ENCODE measurements at regions not wholly inside any gene's neighbourhood (a gene's known extent, or its start where the extent isn't known, plus 50 kb on each side); places are given as distances from the start of the nearest gene placed in this dataset.

DNA sequence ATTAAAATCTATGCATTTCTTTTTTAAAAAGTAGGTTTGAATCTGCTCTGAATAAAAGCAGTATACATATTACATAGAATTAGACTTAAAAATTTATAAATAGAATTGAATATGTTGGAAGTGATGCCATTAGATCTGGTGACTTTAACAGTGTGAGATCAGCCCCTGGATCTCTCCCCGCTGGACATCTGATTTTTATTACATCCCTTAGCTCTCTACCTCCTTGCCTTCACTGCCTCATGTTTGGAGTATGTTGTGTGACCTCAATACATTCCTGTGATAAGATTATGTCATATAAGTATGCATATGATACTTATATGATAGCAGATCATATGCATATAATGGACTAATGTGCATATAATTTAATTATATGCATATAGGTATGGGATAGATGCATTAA, 643.4 kb upstream of the NR2F2 start:
- Histone ChIP-seq H3K27me3 (no peaks in the 10 kb centered on the region), H3K4me1 (replicated peaks in 1 of 2) (no peaks in the 10 kb centered on the region), H3K9me3 (replicated peaks in 1 of 3) (no peaks in the 10 kb centered on the region), H3K4me3 (no peak overlapping the region), H3K27ac (no peak overlapping the region), H3K36me3 (replicated peaks in 1 of 2) (no peaks in the 10 kb centered on the region)
- WGBS, 4 donors = 86 to 97% (median 96%) methylated on average over 1 of the region's 1 CpG
- TF ChIP-seq POLR2A (IDR thresholded peaks at IDR 0.05) = no peak
- TF ChIP-seq, protein P1, sequence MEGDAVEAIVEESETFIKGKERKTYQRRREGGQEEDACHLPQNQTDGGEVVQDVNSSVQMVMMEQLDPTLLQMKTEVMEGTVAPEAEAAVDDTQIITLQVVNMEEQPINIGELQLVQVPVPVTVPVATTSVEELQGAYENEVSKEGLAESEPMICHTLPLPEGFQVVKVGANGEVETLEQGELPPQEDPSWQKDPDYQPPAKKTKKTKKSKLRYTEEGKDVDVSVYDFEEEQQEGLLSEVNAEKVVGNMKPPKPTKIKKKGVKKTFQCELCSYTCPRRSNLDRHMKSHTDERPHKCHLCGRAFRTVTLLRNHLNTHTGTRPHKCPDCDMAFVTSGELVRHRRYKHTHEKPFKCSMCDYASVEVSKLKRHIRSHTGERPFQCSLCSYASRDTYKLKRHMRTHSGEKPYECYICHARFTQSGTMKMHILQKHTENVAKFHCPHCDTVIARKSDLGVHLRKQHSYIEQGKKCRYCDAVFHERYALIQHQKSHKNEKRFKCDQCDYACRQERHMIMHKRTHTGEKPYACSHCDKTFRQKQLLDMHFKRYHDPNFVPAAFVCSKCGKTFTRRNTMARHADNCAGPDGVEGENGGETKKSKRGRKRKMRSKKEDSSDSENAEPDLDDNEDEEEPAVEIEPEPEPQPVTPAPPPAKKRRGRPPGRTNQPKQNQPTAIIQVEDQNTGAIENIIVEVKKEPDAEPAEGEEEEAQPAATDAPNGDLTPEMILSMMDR (IDR thresholded peaks at IDR 0.05) = no peak
- DNase-seq = no peak
- intact Hi-C loops (cut with DNase I) = no loop called here

DNA sequence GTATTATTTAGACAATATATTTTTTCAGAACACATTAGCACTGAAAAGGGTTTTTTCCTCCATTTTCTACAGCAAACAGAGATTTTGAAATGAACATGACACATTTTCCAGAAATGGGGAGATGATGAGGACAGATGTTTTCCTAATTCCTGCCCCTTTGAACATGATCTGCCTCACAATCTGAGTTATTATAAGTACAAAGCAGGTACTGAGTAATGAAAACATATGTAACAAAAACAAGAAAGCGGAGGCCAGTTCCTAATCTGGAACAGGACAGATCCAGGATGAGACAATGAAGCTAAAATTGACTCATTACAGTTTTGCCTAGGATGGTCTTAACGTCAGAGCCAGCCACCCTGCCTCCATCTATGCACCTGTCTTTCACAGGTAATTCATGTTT, 642.8 kb upstream of the NR2F2 start:
- WGBS, 4 donors = 71 to 89% (median 82%) methylated on average over 2 of the region's 2 CpGs

DNA sequence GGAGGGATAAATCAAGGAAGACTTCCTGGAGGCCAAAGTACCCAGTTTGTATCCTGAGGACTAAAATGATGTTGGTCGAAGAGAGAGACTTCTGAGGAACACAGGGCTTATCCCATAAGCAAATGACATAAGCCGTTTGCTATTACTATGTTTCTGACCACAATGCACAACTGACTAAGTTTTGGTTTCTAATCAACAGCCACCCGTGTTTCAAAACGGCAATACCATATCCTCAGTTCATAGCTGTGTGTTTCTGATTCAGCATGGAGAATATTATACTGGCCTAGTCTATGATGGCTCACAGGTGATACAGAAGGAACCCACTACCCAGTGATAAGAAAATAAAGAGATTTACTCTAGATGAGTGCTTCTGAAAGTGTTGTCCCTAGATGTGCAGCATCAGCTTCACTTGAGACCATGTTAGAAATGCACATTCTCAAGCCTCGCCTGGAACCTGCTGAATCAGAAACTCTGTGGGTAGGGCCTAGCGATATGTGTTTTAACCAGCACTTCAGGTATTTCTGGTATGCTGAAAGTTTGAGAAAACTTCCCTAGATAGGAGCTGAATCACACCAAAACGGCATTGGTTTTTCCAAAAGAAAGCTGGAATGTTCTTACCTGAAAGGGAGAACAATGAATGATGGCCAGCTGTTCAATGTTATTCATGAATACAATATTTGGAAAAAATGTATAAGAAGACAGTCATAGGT, 639.7 kb upstream of the NR2F2 start:
- no peak for TF ChIP-seq POLR2A (IDR thresholded peaks at IDR 0.05)
- TF ChIP-seq, protein P1 (IDR thresholded peaks at IDR 0.05) = no peak
- Histone ChIP-seq H3K27ac (no peak overlapping the region), H3K27me3 (no peaks in the 10 kb centered on the region), H3K4me3 (no peak overlapping the region), H3K9me3 (replicated peaks in 1 of 3) (peaks cover 0 to 16% (median 8%) of the 10 kb centered on the region in 3 donors), H3K4me1 (replicated peaks in 1 of 2) (no peaks in the 10 kb centered on the region), H3K36me3 (replicated peaks in 1 of 2) (no peaks in the 10 kb centered on the region)
- intact Hi-C loops (cut with DNase I) = no loop called here
- no peak for DNase-seq
- 77 to 85% (median 78%) methylated on average over 7 of the region's 7 CpGs for whole genome bisulfite sequencing, 4 donors

More for the DNA sequence above, 642.8 kb upstream of the NR2F2 start:
- Histone ChIP-seq H3K27me3 (no peaks in the 10 kb centered on the region), H3K27ac (no peak overlapping the region), H3K4me1 (replicated peaks in 1 of 2) (no peaks in the 10 kb centered on the region), H3K36me3 (replicated peaks in 1 of 2) (no peaks in the 10 kb centered on the region), H3K4me3 (no peak overlapping the region), H3K9me3 (replicated peaks in 1 of 3) (no peaks in the 10 kb centered on the region)
- intact Hi-C loops (cut with DNase I) = no loop called here
- no peak for DNase-seq
- TF ChIP-seq, protein P1 (IDR thresholded peaks at IDR 0.05) = no peak
- TF ChIP-seq POLR2A (IDR thresholded peaks at IDR 0.05) = no peak

DNA sequence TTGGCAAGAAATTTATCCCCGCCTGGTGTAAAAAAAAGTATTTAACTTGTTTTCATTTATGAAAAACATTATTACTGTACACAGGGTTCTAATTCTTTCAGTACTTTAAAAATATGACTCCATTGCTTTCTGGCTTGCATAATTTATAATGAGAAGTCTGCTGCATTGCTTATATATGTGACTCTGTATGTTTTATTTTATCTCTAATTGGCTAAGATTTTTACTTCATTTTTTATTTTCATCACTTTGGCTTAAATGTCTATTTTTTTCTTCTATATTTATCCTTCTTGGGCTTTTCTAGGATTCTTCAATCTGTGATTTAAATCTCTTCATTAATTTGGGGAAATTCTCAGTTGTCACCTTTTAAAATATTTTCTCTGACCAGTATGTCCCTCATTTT, 636.6 kb upstream of the NR2F2 start:
- Histone ChIP-seq H3K27me3 (no peaks in the 10 kb centered on the region), H3K9me3 (replicated peaks in 1 of 3) (peaks cover 0 to 16% (median 8%) of the 10 kb centered on the region in 3 donors), H3K4me3 (no peak overlapping the region), H3K4me1 (replicated peaks in 1 of 2) (no peaks in the 10 kb centered on the region), H3K36me3 (replicated peaks in 1 of 2) (no peaks in the 10 kb centered on the region), H3K27ac (no peak overlapping the region)
- intact Hi-C loops (cut with DNase I) = no loop called here
- no peak for DNase-seq
- WGBS, 4 donors = 61 to 88% (median 79%) methylated on average over 1 of the region's 1 CpG
- TF ChIP-seq POLR2A (IDR thresholded peaks at IDR 0.05) = no peak

DNA sequence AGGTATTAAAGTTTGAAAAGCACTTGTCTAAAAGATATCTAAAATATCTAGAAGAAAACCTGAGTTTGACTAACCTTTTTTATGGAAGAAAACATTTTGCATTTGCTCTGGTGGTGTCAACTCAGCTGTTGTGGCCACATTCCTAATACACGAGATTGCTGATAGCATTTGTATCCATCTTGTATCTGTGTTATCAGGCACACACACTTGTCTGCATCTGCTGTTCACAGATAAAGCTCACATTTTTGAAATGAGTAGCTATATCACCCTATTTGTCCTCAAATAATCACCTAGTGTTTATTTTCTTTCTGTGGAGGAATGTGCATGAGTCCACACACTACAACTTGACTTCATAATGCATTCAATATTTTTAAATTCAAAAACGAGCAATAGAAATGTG, 632.3 kb upstream of the NR2F2 start:
- no peak for TF ChIP-seq POLR2A (IDR thresholded peaks at IDR 0.05)
- TF ChIP-seq, protein P1 (IDR thresholded peaks at IDR 0.05) = no peak
- 30 to 43% (median 37%) methylated on average over 2 of the region's 2 CpGs for WGBS, 4 donors
- no peak overlapping the region for H3K27ac ChIP-seq
- no peaks in the 10 kb centered on the region for H3K4me1 ChIP-seq (replicated peaks in 1 of 2)
- intact Hi-C loops (cut with DNase I) = no loop called here
- no peak overlapping the region for H3K4me3 ChIP-seq
- peaks cover 0 to 13% (median 8%) of the 10 kb centered on the region in 3 donors for H3K9me3 ChIP-seq (replicated peaks in 1 of 3)
- DNase-seq = no peak
- H3K36me3 ChIP-seq (replicated peaks in 1 of 2) = no peaks in the 10 kb centered on the region
- H3K27me3 ChIP-seq = no peaks in the 10 kb centered on the region
